DND-41 (cell line): ENCODE measurements at regions not wholly inside any gene's neighbourhood (a gene's known extent, or its start where the extent isn't known, plus 50 kb on each side); places are given as distances from the start of the nearest gene placed in this dataset.
"Not testable (repeated sequence)": the region's sequence is repeated elsewhere in the genome, so short reads cannot be mapped to it uniquely, and the experiment has no call there.

ENCODE experiments used
- ATAC-seq: fragments of 200-7000 bp; cut with Tn5 transposase; 3 replicates; pipeline ENCODE4 v1.9.1; 2021; ENCODE audit warnings: low read depth; ENCODE audit not compliant: insufficient read depth
- DNase-seq: peaks from one replicate; pipeline ENCODE4 v3.0.0-alpha.2; 2020
- H2AFZ ChIP-seq: 2 replicates; pipeline ENCODE4 v1.6.0; 2012; ENCODE audit warnings: low read depth, low read length
- H3K27ac ChIP-seq: 2 replicates; pipeline ENCODE4 v1.5.1; 2012; ENCODE audit warnings: low read length, inconsistent platforms
- H3K27me3 ChIP-seq: fragments of 200-600 bp; sonication (generic); 2 replicates; pipeline ENCODE4 v1.6.0; 2012; ENCODE audit warnings: low read length, mild to moderate bottlenecking, inconsistent platforms; ENCODE audit not compliant: insufficient read depth, poor library complexity
- H3K36me3 ChIP-seq: 2 replicates; pipeline ENCODE4 v1.5.1; 2012; ENCODE audit warnings: low read length, inconsistent platforms; ENCODE audit not compliant: insufficient read depth
- H3K4me1 ChIP-seq: 2 replicates; pipeline ENCODE4 v1.5.1; 2012; ENCODE audit warnings: mild to moderate bottlenecking, low read length; ENCODE audit not compliant: insufficient read depth
- H3K4me2 ChIP-seq: 2 replicates; pipeline ENCODE4 v1.6.0; 2012; ENCODE audit warnings: mild to moderate bottlenecking, moderate library complexity, low read length, inconsistent platforms; ENCODE audit not compliant: insufficient read depth
- H3K4me3 ChIP-seq, 2 experiments: fragments of 200-600 bp in 1 of 2; shearing (Covaris generic) in 1 of 2; 2 replicates each; pipeline ENCODE4 v1.5.1; 2012 to 2016; ENCODE audit warnings: inconsistent platforms in 2 of 2, low read length in 2 of 2, mild to moderate bottlenecking in 2 of 2, low read depth in 1 of 2, moderate library complexity in 1 of 2
- H3K79me2 ChIP-seq: 2 replicates; pipeline ENCODE4 v1.6.0; 2012; ENCODE audit warnings: low read length, inconsistent platforms; ENCODE audit not compliant: insufficient read depth
- H3K9ac ChIP-seq: 2 replicates; pipeline ENCODE4 v1.6.0; 2012; ENCODE audit warnings: low read depth, mild to moderate bottlenecking, inconsistent platforms, low read length, moderate library complexity
- H3K9me3 ChIP-seq: 2 replicates; pipeline ENCODE4 v1.5.1; 2012; ENCODE audit warnings: low read length, moderate library complexity, mild to moderate bottlenecking, inconsistent platforms; ENCODE audit not compliant: insufficient read depth, severe bottlenecking
- H4K20me1 ChIP-seq: 2 replicates; pipeline ENCODE4 v1.6.0; 2012; ENCODE audit warnings: low read length; ENCODE audit not compliant: insufficient read depth
- EZH2 ChIP-seq: IDR thresholded peaks from 3 replicates; pipeline ENCODE4 v1.6.1; 2012; ENCODE audit warnings: borderline replicate concordance, low read depth, mild to moderate bottlenecking, moderate library complexity, low read length, inconsistent platforms; ENCODE audit not compliant: severe bottlenecking
- TF ChIP-seq, protein P1 (sequence below): IDR thresholded peaks from 2 replicates; pipeline ENCODE4 v1.5.1; 2012; ENCODE audit warnings: borderline replicate concordance, low read length, moderate library complexity, mild to moderate bottlenecking; ENCODE audit not compliant: poor library complexity, severe bottlenecking; ENCODE audit errors: extremely low read depth

DNA sequence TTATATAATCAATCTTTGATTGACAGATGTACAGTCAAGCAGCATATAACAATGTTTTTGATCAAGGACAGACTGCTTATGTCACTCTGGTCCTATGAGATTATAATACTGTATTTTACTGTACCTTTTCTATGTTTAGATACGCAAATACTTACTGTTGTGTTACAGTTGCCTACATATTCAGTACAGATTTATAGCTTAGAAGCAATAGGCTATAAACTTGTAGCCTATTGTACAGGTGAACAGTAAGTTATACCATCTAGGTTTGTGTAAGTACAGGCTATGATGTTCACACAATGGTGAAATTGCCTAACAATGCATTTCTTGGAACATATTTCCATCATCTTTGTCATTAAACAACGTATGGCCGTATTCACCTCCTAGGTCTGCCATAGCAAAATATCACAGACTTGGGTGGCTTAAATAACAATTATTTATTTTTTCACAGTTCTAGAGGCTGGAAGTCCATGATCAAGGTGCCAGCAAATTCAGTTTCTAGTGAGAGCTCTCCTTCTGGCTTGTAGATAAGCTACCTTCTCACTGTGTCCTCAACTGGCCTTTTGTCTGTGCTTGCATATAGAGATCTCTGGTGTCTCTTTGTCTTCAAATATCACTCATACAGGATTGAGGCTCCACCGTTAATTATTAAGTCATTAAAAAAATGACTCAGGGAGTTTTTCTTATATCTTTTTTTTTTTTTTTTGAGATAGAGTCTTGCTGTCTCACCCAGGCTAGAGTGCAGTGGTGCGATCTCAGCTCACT is 89.1 kb downstream of the EBLN2 start:
- H3K79me2 ChIP-seq = no peaks in the 10 kb centered on the region
- no peaks in the 10 kb centered on the region for H3K4me1 ChIP-seq
- no peak for DNase-seq
- no peaks in the 10 kb centered on the region for H3K27me3 ChIP-seq
- no peak overlapping the region for H2AFZ ChIP-seq
- TF ChIP-seq EZH2 = no peak
- TF ChIP-seq, protein P1, sequence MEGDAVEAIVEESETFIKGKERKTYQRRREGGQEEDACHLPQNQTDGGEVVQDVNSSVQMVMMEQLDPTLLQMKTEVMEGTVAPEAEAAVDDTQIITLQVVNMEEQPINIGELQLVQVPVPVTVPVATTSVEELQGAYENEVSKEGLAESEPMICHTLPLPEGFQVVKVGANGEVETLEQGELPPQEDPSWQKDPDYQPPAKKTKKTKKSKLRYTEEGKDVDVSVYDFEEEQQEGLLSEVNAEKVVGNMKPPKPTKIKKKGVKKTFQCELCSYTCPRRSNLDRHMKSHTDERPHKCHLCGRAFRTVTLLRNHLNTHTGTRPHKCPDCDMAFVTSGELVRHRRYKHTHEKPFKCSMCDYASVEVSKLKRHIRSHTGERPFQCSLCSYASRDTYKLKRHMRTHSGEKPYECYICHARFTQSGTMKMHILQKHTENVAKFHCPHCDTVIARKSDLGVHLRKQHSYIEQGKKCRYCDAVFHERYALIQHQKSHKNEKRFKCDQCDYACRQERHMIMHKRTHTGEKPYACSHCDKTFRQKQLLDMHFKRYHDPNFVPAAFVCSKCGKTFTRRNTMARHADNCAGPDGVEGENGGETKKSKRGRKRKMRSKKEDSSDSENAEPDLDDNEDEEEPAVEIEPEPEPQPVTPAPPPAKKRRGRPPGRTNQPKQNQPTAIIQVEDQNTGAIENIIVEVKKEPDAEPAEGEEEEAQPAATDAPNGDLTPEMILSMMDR = no peak
- H3K9me3 ChIP-seq = no peaks in the 10 kb centered on the region
- H3K27ac ChIP-seq = no peak overlapping the region
- H3K9ac ChIP-seq = no peak overlapping the region
- ATAC-seq = no peak
- no peak overlapping the region for H3K4me2 ChIP-seq
- no peaks in the 10 kb centered on the region for H4K20me1 ChIP-seq
- H3K36me3 ChIP-seq = no peaks in the 10 kb centered on the region
- H3K4me3 ChIP-seq = no peak overlapping the region

DNA sequence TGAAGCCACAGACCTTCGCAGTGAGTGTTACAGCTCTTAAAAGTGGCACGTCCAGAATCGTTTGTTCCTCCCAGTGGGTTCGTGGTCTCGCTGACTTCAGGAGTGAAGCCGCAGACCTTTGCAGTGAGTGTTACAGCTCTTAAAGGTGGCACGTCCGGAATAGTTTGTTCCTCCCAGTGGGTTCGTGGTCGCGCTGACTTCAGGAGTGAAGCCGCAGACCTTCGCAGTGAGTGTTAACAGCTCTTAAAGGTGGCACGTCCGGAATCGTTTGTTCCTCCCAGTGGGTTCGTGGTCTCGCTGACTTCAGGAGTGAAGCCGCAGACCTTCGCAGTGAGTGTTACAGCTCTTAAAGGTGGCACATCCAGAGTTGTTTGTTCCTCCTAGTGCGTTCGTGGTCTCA is 91.1 kb downstream of the EBLN2 start:
- not testable (repeated sequence) for H3K9me3 ChIP-seq, H3K27ac ChIP-seq, DNase-seq, H3K36me3 ChIP-seq, H3K4me2 ChIP-seq, H3K4me3 ChIP-seq, H3K4me1 ChIP-seq, H3K9ac ChIP-seq, H3K79me2 ChIP-seq, H2AFZ ChIP-seq, H4K20me1 ChIP-seq, ATAC-seq, H3K27me3 ChIP-seq

DNA sequence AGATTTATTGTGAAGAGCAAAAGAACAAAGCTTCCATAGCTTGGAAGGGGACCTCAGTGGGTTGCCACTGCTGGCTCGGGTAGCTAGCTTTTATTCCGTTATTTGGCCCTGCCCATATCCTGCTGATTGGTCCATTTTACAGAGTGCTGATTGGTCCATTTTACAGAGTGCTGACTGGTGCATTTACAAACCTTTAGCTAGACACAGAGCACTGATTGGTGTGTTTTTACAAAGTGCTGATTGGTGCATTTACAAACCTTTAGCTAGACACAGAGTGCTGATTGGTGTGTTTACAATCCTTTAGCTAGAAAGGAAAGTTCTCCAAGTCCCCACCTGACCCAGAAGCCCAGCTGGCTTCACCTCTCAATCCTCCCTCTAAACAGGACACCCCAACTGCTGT is 91.6 kb downstream of the EBLN2 start:
- H3K27ac ChIP-seq, H4K20me1 ChIP-seq, H3K79me2 ChIP-seq, H3K9me3 ChIP-seq, H3K4me1 ChIP-seq, H3K4me3 ChIP-seq, ATAC-seq, H3K27me3 ChIP-seq, H3K4me2 ChIP-seq, DNase-seq, H2AFZ ChIP-seq, H3K36me3 ChIP-seq, H3K9ac ChIP-seq: not testable (repeated sequence)

DNA sequence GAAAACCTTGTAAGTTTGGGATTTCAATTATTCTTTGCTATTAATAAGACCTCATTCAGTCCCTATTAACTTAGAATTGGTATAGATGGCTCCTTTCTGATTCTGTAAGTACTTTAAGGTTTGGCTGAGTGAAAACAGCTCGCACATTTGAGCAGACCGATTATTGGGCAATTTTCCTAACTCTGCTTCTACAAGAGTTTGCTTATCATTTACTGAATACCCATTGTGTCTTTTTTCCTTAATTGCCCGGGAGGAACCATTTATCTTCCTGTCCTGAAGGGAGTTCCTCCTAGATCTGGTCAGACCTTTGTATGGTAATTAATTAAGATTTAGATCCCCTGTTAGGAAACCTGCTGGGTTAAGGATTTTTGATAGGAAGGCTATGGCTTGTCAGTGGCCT is 92.8 kb downstream of the EBLN2 start:
- ATAC-seq, H3K27ac ChIP-seq, H3K36me3 ChIP-seq: not testable (repeated sequence)

DNA sequence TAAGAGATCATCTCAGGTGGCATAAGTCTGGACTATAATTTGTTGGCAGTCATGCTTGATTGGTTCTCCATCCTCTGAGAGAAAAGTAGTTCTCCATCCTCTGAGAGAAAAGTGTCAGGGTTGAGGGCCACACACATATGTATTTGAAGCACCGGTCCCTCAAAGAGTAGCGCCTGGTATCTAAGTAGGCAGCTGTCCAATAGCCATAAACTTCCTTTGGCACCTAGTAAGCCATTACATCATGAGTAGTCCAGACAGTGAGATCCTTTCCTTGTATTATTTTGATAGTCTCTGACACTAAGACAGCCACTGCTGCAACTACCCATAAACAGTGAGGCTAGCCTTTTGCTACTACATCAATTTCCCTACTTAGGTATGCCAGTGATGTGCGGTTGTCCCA is 94.0 kb downstream of the EBLN2 start:
- not testable (repeated sequence) for H2AFZ ChIP-seq, DNase-seq, H3K4me3 ChIP-seq, ATAC-seq, H3K4me1 ChIP-seq, H3K9ac ChIP-seq, H4K20me1 ChIP-seq, H3K79me2 ChIP-seq, H3K9me3 ChIP-seq, H3K4me2 ChIP-seq, H3K36me3 ChIP-seq, H3K27me3 ChIP-seq, H3K27ac ChIP-seq

More for the DNA sequence above, 92.8 kb downstream of the EBLN2 start:
- H3K9ac ChIP-seq, H2AFZ ChIP-seq, H3K9me3 ChIP-seq, H3K4me1 ChIP-seq, H3K79me2 ChIP-seq, H3K4me3 ChIP-seq, H4K20me1 ChIP-seq, H3K4me2 ChIP-seq, H3K27me3 ChIP-seq, DNase-seq: not testable (repeated sequence)
